ENCODE measurements at regions not wholly inside any gene's neighbourhood (a gene's known extent, or its start where the extent isn't known, plus 50 kb on each side); places are given as distances from the start of the nearest gene placed in this dataset.

DNA sequence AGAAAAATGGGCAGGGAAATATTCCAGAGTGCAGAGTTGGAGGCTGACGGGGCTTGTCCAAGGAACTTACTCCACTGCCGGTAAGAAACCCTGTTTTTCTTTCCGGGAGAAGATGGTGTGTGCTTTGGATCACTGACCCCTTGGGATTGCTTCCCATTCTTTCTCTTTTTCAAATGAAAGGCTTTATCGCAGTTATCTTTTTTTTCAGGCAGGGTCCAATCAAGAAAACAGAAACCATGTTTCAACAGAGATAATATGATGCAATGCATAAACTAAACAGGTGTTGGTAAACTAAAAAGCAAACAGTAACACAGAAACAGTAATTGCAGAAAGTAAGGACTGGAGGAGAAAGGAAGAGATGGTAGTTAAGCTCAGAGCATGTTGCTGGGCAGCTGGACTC, 145.1 kb downstream of the LYPLAL1 start:
- TF ChIP-seq JUND (IDR thresholded peaks at IDR 0.05; ENCODE audit: low read depth): no peak
- DNase-seq (ENCODE audit: low read depth in 1 of 2, low spot score in 1 of 2): no peak
- in situ Hi-C loops (cut with HindIII; ENCODE audit: low pct_unique_long_range_greater_than_20kb, low sequenced_read_pairs): no loop called here

DNA sequence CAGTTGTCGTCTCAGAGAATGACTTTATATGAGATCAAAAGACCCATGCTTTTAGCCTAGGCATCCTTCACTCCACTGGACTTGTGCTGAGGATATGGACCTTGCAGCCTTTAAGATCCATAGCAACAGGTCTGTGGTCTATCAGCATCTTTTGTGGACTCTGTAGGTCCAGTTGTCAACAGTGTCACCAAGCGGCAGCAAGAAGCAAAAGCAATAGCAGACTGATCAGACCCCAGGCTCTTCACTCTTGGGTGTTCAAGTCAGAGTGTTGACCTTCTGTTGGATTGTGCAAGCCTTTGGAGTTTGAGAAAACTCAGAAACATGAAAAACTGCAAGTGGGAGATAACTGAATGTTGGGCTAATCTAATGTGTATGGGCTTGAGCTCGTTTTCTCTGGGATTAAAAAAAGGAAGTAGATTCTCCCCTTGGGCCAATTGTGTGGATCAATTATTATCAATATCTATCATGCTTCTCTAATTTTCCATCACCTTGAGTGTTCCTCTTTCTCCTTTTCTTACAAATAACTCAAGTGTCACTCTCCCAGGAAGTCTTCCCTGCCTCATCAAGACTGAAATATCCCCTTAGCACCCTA, 144.2 kb downstream of the LYPLAL1 start:
- no peak for TF ChIP-seq JUND (IDR thresholded peaks at IDR 0.05; ENCODE audit: low read depth)
- in situ Hi-C loops (cut with HindIII; ENCODE audit: low pct_unique_long_range_greater_than_20kb, low sequenced_read_pairs): no loop called here
- peak; percentile 27 to 70 for DNase-seq (ENCODE audit: low read depth in 1 of 2, low spot score in 1 of 2)

DNA sequence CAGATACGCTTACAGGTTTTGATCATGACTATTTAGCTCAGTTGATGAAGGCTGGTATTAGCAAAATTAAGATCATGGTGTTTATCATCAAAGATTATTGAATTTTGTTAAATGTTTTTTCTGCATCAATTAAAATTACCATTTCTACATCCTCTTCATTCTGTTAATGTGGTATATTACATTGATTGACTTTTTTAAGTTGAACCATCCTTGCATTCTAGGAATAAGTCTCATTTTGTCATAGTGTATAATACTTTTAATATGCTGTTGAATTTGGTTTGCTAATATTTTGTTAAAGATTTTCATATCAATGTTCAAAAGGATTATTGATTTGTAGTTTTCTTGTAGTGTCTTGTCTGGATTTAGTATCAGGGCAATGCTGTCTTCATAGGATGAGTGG, 142.4 kb downstream of the LYPLAL1 start:
- no peak for TF ChIP-seq JUND (IDR thresholded peaks at IDR 0.05; ENCODE audit: low read depth)
- in situ Hi-C loops (cut with HindIII; ENCODE audit: low pct_unique_long_range_greater_than_20kb, low sequenced_read_pairs): no loop called here
- no peak for DNase-seq (ENCODE audit: low read depth in 1 of 2, low spot score in 1 of 2)

DNA sequence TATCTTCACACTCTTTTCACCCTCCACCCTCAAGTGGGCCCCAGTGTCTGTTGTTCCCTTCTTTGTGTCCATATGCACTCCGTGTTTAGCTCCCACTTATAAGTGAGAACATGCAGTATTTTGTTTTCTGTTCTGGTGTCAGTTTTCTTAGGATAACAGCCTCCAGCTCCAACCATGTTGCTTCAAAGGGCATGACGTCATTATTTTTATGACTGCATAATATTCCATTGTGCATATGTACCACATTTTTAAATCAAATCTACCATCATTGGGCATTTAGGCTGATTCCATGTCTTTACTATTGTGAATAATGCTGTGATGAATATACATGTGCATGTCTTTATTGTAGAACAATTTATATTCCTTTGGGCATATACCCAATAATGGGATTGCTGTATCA, 140.3 kb downstream of the LYPLAL1 start:
- no peak for TF ChIP-seq JUND (IDR thresholded peaks at IDR 0.05; ENCODE audit: low read depth)
- no peak for DNase-seq (ENCODE audit: low read depth in 1 of 2, low spot score in 1 of 2)
- in situ Hi-C loops (cut with HindIII; ENCODE audit: low pct_unique_long_range_greater_than_20kb, low sequenced_read_pairs): no loop called here

DNA sequence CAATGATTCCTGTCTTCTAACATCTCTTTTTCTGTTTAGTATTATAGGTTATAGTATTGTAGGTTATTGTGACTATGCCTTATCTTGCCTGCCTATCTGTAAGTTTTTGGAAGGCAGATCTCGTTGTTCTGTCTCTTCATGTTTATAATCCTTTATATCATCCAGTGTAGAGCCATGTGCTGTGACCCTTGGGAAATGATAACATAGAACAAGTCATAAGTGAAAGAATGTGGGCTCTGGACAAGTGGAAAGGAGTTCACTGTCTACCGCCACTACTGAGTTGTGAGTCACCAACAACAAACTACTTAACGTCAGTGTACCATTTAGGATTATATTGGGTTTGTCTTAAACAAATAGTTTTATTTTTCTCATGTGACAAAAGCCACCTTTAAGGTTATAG, 139.3 kb downstream of the LYPLAL1 start:
- in situ Hi-C loops (cut with HindIII; ENCODE audit: low pct_unique_long_range_greater_than_20kb, low sequenced_read_pairs): no loop called here
- DNase-seq (ENCODE audit: low read depth in 1 of 2, low spot score in 1 of 2): no peak
- TF ChIP-seq JUND (IDR thresholded peaks at IDR 0.05; ENCODE audit: low read depth): no peak

DNA sequence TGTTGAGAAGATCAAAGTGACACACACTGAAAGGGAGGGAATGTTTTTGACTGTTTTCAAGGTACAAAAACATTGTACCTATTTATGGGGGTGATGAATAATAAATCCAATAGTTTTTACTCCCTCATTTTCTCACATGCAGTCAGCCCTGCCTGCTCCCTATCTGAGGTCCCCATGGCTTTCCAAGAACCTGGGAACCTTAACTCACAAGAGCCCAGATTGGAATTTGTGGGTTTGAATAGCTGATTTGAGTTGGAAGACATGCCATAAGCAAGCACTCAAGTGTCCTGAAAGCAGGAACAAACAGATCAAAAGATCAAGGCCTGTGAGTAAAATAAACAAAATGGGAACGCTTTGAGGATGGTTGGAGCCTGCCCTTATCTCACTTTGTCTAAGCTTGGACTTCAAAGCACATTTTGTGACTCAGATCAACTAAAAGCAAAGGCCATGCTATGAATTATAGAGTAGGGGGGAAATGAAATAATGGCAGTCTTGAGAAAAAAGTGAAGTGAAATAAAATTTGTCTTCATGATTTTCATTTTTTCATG, 136.6 kb downstream of the LYPLAL1 start:
- DNase-seq (ENCODE audit: low read depth in 1 of 2, low spot score in 1 of 2): no peak
- in situ Hi-C loops (cut with HindIII; ENCODE audit: low pct_unique_long_range_greater_than_20kb, low sequenced_read_pairs): no loop called here
- no peak for TF ChIP-seq JUND (IDR thresholded peaks at IDR 0.05; ENCODE audit: low read depth)

DNA sequence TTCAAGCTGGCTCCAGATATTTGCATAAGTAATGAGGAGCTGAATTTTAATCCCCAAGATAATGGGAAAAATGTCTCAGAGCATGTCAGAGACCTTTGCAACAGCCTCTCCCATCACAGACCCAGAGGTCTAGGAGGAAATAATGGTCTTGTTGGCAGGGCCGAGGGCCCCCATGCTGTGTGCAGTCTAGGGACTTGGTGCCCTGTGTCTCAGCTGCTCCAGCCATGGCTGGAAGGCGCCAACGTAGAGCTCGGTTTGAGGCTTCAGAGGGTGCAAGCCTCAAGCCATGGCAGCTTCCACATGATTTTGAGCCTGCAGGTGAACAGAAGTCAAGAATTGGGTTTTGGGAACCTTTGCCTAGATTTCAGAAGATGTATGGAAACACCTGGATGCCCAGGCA, 134.7 kb downstream of the LYPLAL1 start:
- TF ChIP-seq JUND (IDR thresholded peaks at IDR 0.05; ENCODE audit: low read depth): no peak
- DNase-seq (ENCODE audit: low read depth in 1 of 2, low spot score in 1 of 2): no peak
- in situ Hi-C loops (cut with HindIII; ENCODE audit: low pct_unique_long_range_greater_than_20kb, low sequenced_read_pairs): no loop called here

DNA sequence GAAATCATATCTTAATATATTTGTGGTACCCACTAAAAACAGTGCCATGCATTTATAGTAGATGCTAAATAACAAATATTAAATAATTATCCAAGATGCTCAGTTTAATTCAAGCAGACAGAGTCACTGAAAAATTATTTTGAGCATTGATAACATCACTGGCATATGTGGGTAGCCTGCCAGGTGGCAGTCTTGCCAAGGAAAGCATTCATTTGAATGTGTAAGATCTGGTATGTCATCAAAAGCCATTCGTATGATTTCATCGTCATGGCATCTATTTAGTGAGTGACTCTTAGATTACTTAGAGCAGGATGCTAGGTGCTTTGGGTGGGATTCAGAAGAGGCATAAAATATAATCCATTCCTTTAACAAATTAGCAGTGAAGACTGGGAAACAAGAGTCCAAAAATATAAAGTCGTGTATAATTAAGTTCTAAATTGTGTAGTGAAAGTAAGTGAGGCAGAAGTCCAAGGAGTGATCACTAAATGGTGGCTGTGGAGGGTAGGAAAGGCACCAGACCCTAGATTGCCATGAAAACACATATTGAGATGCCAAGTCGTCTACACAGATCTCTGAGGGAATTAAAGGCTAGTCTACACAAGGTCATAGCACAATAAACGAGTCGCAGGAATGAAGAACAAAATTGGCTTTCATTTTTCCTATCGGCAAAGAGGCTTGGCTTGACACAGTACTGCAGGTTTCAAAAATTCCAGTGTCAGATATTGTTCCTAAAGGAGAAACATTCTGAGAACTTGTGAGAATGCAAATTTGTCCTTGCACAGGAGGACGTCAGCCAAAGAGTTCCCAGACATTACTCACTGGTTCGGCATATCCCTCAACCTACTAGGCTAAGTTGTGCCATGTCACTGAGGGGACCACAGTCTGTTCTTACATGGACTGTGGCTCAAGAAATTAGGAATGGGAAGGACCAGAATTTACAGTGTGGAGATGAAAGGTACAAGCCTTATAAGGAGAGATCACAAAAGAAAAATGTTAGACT, 130.8 kb downstream of the LYPLAL1 start:
- peak in 1 of 2 experiments; percentile 68 for DNase-seq (ENCODE audit: low read depth in 1 of 2, low spot score in 1 of 2)
- in situ Hi-C loops (cut with HindIII; ENCODE audit: low pct_unique_long_range_greater_than_20kb, low sequenced_read_pairs): no loop called here
- peak; percentile 85 for TF ChIP-seq JUND (IDR thresholded peaks at IDR 0.05; ENCODE audit: low read depth)

DNA sequence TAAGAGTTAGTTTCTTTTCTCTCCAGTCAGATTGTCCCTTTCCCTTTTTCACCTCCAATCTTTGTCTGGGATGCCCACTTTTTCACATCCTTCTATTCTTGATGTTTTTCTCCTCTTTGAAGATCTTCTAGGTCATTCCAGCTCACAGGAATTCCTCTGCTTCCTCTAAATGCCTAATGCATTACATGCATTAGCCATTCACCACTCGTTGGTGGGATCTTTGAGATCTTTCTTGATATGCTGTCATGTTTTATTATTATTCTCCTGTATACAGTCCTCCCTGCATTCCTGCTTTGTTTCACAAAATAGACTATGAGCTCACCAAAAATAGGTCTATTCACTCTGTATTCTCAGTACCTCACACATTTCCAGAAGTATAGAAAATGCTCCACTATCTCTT, 129.0 kb downstream of the LYPLAL1 start:
- in situ Hi-C loops (cut with HindIII; ENCODE audit: low pct_unique_long_range_greater_than_20kb, low sequenced_read_pairs): no loop called here
- TF ChIP-seq JUND (IDR thresholded peaks at IDR 0.05; ENCODE audit: low read depth): no peak

DNA sequence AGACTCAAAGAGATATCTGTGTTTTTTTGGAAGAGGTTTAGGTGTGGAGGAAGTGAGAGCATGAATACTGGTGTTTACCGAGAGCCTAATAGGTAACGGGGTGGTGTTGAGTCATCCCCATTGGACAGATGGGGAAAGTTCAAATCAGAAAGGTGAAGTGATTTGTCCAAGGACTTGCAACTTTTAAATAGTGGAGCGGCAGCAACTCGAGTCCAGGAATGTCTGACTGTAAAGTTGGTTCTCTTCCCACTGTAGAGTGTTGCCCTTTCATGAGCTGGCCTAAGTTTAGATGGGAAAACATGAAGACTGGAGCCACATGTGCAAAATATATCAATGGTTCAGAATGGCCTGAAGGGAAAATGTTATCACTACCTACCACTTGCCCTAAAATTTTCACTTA, 125.7 kb downstream of the LYPLAL1 start:
- TF ChIP-seq JUND (IDR thresholded peaks at IDR 0.05; ENCODE audit: low read depth): no peak
- in situ Hi-C loops (cut with HindIII; ENCODE audit: low pct_unique_long_range_greater_than_20kb, low sequenced_read_pairs): no loop called here
- no peak for DNase-seq (ENCODE audit: low read depth in 1 of 2, low spot score in 1 of 2)

More for the DNA sequence above, 129.0 kb downstream of the LYPLAL1 start:
- DNase-seq (ENCODE audit: low read depth in 1 of 2, low spot score in 1 of 2): no peak

DNA sequence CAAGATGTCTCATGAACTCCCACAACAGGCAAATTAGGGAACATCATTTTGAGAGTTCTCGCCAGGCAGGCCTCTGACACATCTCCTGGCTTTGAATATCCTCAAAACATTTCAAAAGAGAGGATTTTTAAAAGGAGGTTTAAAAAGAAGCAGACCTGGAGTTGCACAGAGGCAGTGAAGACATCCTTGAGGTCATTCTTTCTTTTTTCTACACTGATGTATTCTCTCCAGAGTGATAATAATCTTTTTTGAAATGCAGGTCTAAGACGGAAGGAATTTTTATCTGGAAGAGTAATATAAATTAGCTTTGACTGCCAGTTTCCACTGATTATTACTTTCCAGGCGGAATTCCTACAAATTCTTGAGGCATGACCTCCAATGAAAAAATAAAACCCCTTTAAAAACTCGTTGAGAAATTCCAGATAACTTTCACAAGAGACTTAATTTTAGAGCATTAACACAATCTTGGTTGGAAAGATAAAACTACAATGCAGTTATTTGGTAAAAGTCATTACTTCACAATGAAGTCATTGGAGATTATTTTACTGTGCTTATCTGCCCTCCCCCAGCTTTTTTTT, 125.0 kb downstream of the LYPLAL1 start:
- in situ Hi-C loops (cut with HindIII; ENCODE audit: low pct_unique_long_range_greater_than_20kb, low sequenced_read_pairs): no loop called here
- no peak for DNase-seq (ENCODE audit: low read depth in 1 of 2, low spot score in 1 of 2)
- no peak for TF ChIP-seq JUND (IDR thresholded peaks at IDR 0.05; ENCODE audit: low read depth)

DNA sequence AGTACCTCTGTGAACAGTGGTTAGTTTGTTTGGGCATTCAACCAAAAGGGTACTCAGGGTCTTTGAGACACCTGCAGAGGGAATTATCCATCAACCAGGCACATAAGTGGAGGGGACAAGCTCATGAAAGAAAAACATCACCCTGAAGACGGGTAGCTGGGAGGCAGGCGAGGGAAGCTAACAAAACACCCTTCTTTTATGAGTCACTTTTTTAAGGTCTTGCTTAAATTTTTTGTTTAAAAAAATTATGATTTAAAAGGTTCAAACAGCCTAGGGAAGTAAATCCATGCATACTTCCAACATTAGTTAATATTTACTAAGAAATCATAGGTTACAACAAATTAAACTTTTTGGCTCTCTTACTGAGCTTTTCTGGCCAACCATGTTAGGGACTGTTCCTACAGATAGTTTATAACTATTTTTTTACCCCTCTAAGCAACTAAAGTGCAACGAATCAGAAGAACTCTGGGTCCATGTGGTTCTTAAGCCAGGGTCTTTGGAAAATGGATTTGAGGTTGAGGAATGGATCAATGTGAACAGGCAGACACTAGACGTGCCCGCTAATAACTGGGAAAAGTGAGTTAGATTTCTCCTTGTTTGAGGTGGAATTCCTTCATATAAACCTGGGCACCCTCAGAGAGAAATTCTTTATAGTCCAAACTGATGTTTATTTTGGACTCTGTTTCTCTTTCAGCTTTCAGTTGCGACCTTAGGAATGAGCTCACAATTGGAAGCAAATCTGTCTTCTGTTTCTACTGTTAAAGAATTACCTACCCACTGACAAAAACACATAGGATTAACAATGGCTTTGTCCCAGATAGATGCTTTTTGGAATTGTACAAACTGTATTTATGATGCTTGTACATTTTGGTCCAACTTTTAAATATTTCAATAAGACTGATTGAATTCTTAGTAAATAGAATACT, 123.0 kb downstream of the LYPLAL1 start:
- in situ Hi-C loops (cut with HindIII; ENCODE audit: low pct_unique_long_range_greater_than_20kb, low sequenced_read_pairs): no loop called here
- TF ChIP-seq JUND (IDR thresholded peaks at IDR 0.05; ENCODE audit: low read depth): peak; percentile 24; the same call in 1 of the 2 replicates
- DNase-seq (ENCODE audit: low read depth in 1 of 2, low spot score in 1 of 2): no peak
